Stomach (tissue), 4 donors: ENCODE measurements at regions not wholly inside any gene's neighbourhood (a gene's known extent, or its start where the extent isn't known, plus 50 kb on each side); places are given as distances from the start of the nearest gene placed in this dataset.
"Not testable (repeated sequence)": the region's sequence is repeated elsewhere in the genome, so short reads cannot be mapped to it uniquely, and the experiment has no call there.

ENCODE experiments used
- CTCF ChIP-seq, 7 experiments: fragments of 450-650 bp in 4 of 7; fragments of 200-600 bp in 3 of 7; sonication (generic) in 3 of 7; IDR thresholded peaks; one replicate each; pipeline ENCODE4 v1.5.1; 2016 to 2019; ENCODE audit warnings: antibody characterized with exemption in 7 of 7, control low read depth in 2 of 7, mild to moderate bottlenecking in 1 of 7
- POLR2AphosphoS5 ChIP-seq, 3 donors: sonication (generic); formaldehyde crosslinking; IDR thresholded peaks; one replicate each; pipeline ENCODE4 v1.6.1; 2016; ENCODE audit warnings: antibody characterized with exemption in 3 of 3

- TF ChIP-seq POLR2AphosphoS5, CTCF (IDR thresholded peaks at IDR 0.05): not testable (repeated sequence)
These were observed 76.4 kb upstream of the NCOR2 start for GRCh38 chr12:124643768-124644167.
